Tibial artery (tissue), 4 donors: ENCODE measurements at regions not wholly inside any gene's neighbourhood (a gene's known extent, or its start where the extent isn't known, plus 50 kb on each side); places are given as distances from the start of the nearest gene placed in this dataset.

Experiments used
- DNase-seq, 2 donors: peaks; one replicate each; pipeline ENCODE4 v3.0.0-alpha.2; 2019
- H3K27ac ChIP-seq, 2 donors: fragments of 200-600 bp; sonication (generic) in 1 of 2; 1 replicate in 1 of 2; 2 replicates in 1 of 2; pipeline ENCODE4 v1.5.1; 2018 to 2019; ENCODE audit warnings: mild to moderate bottlenecking in 1 of 2
- H3K27me3 ChIP-seq, 2 donors: fragments of 200-600 bp; sonication (generic) in 1 of 2; one replicate each; pipeline versions ENCODE4 v1.5.1 to v1.6.0; 2016 to 2019
- H3K36me3 ChIP-seq, 3 donors: fragments of 200-600 bp; sonication (generic) in 2 of 3; one replicate each; pipeline ENCODE4 v1.5.1; 2016 to 2019; ENCODE audit warnings: mild to moderate bottlenecking in 2 of 3
- H3K4me1 ChIP-seq, 4 donors: fragments of 200-600 bp; sonication (generic) in 2 of 4; 1 replicate in 3 of 4; 2 replicates in 1 of 4; pipeline ENCODE4 v1.5.1; 2016 to 2019
- H3K4me3 ChIP-seq, 2 donors: fragments of 200-600 bp; sonication (generic) in 1 of 2; 1 replicate in 1 of 2; 2 replicates in 1 of 2; pipeline ENCODE4 v1.5.1; 2018 to 2019; ENCODE audit warnings: mild to moderate bottlenecking in 2 of 2
- H3K9me3 ChIP-seq, 3 donors: fragments of 200-600 bp; sonication (generic) in 1 of 3; one replicate each; pipeline ENCODE4 v1.5.1; 2016 to 2019
- CTCF ChIP-seq, 2 experiments: fragments of 200-600 bp in 1 of 2; fragments of 450-650 bp in 1 of 2; IDR thresholded peaks; one replicate each; pipeline ENCODE4 v1.5.1; 2017 to 2019; ENCODE audit warnings: antibody characterized with exemption in 2 of 2, mild to moderate bottlenecking in 1 of 2, moderate library complexity in 1 of 2
- intact Hi-C: fragments of 100-400 bp; cut with DNase I; formaldehyde crosslinking; loops from one replicate; pipeline ENCODE4 v1.15.0; 2023; ENCODE audit warnings: low total_unique reads

GRCh38 chr12:14126692-14127091, 145.3 kb upstream of the GRIN2B start:
- DNase-seq = no peak
- Histone ChIP-seq H3K36me3 (no peaks in the 10 kb centered on the region), H3K4me1 (no peaks in the 10 kb centered on the region), H3K27ac (no peak overlapping the region), H3K4me3 (no peak overlapping the region), H3K27me3 (no peaks in the 10 kb centered on the region), H3K9me3 (peaks cover 0 to 17% (median 12%) of the 10 kb centered on the region in 3 donors)
- TF ChIP-seq CTCF (IDR thresholded peaks at IDR 0.05) = no peak
- intact Hi-C loops = no loop called here

GRCh38 chr12:14129611-14130195, 148.3 kb upstream of the GRIN2B start:
- Histone ChIP-seq H3K4me1 (no peaks in the 10 kb centered on the region), H3K4me3 (no peak overlapping the region), H3K36me3 (no peaks in the 10 kb centered on the region), H3K27me3 (no peaks in the 10 kb centered on the region), H3K27ac (no peak overlapping the region), H3K9me3 (peaks cover 0 to 17% (median 12%) of the 10 kb centered on the region in 3 donors)
- TF ChIP-seq CTCF (IDR thresholded peaks at IDR 0.05) = no peak
- no peak for DNase-seq
- intact Hi-C loops = no loop called here

- no peak for DNase-seq
- Histone ChIP-seq H3K9me3 (no peaks in the 10 kb centered on the region), H3K36me3 (no peaks in the 10 kb centered on the region), H3K27ac (no peak overlapping the region), H3K27me3 (no peaks in the 10 kb centered on the region), H3K4me1 (no peaks in the 10 kb centered on the region), H3K4me3 (no peak overlapping the region)
- TF ChIP-seq CTCF (IDR thresholded peaks at IDR 0.05) = no peak
- intact Hi-C loops = no loop called here
Observed at GRCh38 chr12:14135996-14136395, 154.6 kb upstream of the GRIN2B start.

GRCh38 chr12:14138495-14138894, 157.1 kb upstream of the GRIN2B start:
- Histone ChIP-seq H3K27ac (no peak overlapping the region), H3K9me3 (no peaks in the 10 kb centered on the region), H3K36me3 (no peaks in the 10 kb centered on the region), H3K4me3 (no peak overlapping the region), H3K4me1 (no peaks in the 10 kb centered on the region), H3K27me3 (no peaks in the 10 kb centered on the region)
- DNase-seq = no peak
- no peak for TF ChIP-seq CTCF (IDR thresholded peaks at IDR 0.05)
- intact Hi-C loops = no loop called here

GRCh38 chr12:14148489-14149270, 167.3 kb upstream of the GRIN2B start:
- no peak for DNase-seq
- Histone ChIP-seq H3K4me3 (no peak overlapping the region), H3K27ac (no peak overlapping the region), H3K36me3 (no peaks in the 10 kb centered on the region), H3K9me3 (peaks cover 0 to 5% (median 0%) of the 10 kb centered on the region in 3 donors), H3K4me1 (no peaks in the 10 kb centered on the region), H3K27me3 (no peaks in the 10 kb centered on the region)
- no peak for TF ChIP-seq CTCF (IDR thresholded peaks at IDR 0.05)
- intact Hi-C loops = no loop called here
